ENCODE measurements at regions not wholly inside any gene's neighbourhood (a gene's known extent, or its start where the extent isn't known, plus 50 kb on each side); places are given as distances from the start of the nearest gene placed in this dataset.

DNA sequence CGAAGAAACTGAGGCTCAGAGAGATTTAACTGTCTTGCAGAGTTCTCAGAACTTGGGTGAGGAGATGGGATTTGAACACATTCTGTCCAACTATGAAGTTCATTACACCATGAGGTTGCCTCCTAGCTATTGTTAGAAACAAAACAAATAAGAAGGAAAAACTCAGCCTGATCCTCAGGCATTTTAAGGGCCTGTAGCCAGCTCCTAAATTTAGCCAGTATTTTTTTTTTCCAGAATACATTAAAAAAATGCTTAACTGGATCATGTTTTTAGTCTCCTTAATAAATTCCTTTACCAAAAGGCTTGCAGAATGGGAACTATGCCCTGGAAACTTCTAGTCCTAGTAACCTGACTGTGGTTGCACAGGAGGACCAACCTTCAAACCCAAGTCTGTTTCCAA lies 212.0 kb downstream of the CSNK2A3 start:
- DNase-seq, result no peak

- DNase-seq, result no peak
Measured at GRCh38 chr11:11140510-11140909, 212.5 kb downstream of the CSNK2A3 start.

DNA sequence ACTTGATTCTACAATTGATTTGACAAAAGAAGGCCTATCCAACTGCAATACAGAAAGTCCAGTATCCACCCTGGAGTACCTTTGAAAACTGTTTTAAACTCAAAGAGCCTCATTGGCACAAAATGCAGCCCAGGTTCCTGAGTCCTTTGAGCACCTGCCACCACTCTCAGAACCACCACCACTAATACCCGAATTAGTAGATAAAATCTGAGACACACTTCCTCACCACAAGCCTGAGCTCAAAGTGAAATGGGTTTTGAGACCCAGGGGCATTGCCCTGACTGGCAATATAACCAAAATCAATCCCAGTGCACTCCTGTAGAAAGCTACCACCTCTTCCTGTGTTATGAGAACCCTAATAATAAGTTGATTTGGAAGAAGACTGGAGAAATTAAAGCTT lies 215.7 kb downstream of the CSNK2A3 start:
- DNase-seq, result no peak

- no peak for DNase-seq
Measured at GRCh38 chr11:11135820-11136476, 217.1 kb downstream of the CSNK2A3 start.

- DNase-seq, result no peak
Measured at GRCh38 chr11:11129118-11129517, 223.9 kb downstream of the CSNK2A3 start.

- DNase-seq, result no peak
Measured at GRCh38 chr11:11125618-11126017, 227.4 kb downstream of the CSNK2A3 start.

DNA sequence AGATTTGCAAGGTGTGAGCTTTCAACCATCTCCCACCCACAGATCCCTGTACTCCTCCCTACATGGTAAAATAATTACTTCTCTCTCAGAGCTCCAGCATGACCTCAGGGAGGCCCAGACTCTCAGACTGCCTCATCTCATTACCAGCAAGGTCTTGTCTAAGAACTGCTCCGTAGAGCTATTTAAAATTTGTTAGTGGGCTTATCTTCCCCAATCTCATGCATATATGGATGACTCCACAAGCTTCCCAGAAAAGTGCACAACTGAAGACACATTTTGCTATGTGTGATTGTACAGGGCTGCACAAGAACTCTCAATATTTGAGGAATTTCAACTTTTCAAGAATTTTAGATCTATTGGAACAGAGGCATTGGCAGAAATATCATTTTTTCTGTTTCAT lies 230.3 kb downstream of the CSNK2A3 start:
- DNase-seq, result no peak

GRCh38 chr11:11119917-11120316 lies 233.1 kb downstream of the CSNK2A3 start:
- DNase-seq, result no peak

DNA sequence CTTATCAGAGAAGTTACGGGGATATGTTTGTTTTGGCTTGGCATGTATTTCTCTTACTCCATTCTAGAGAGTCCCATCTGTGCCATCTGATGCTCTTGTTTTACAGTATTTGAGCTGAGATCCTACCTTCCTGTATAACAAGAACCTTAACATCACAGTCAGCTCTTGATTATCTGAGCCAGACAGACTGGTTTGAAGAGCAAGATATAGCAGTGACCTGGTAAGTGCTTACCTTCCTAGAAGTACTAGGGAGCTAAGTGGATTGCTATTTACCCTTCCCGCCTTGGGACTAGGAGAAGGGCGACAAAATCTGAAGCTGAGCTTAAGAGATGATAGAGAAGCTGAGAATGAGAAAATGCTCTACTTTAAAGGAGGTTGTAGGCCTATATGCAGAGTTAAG lies 235.3 kb downstream of the CSNK2A3 start:
- no peak for DNase-seq

DNA sequence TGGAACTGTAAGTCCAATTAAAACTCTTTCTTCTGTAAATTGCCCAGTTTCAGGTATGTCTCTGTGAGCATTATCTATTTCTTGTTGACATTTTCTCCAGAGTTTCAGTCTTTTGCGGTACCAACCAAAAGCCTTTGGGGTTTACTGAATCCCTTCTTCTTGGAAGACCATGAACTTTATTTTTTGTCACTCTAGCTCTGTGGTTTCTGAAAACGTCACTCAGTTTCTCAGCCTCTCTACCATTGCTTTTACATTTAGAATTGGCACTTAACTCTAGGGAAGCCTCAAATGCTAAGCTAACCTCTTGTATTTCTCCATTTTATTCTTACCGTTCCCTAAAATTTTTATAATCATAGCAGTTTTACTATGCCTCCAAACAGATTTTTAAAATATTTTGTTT lies 237.6 kb downstream of the CSNK2A3 start:
- no peak for DNase-seq

GRCh38 chr11:11113626-11114025 lies 239.4 kb downstream of the CSNK2A3 start:
- no peak for DNase-seq

DNA sequence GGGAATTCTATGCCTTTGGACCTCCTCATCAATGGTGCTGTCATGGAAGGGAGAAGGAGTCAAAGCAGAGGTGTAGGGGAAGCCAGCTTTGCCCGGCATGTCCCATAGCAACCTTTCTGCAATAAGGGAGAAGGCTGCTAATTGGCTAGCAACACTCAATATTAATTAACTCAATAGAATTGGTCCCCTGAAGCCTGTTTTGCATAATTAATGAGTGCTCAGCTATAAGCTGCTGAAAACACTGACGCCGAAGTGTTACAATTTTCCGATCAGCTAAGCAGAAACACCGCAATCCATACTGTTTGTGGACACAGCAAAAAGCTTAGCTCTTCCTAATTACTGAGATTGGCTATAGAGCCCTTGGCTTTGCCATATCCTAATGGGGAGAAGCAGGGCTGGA lies 245.0 kb downstream of the CSNK2A3 start:
- no peak for DNase-seq

- DNase-seq, result no peak
Measured at GRCh38 chr11:11107076-11107723, 245.8 kb downstream of the CSNK2A3 start.

- no peak for DNase-seq
Measured at GRCh38 chr11:11105361-11105760, 247.5 kb upstream of the ZBED5 start.

- no peak for DNase-seq
Measured at GRCh38 chr11:11095831-11096723, 238.2 kb upstream of the ZBED5 start.

- no peak for DNase-seq
Measured at GRCh38 chr11:11090495-11090894, 232.6 kb upstream of the ZBED5 start.

GRCh38 chr11:11089805-11090204 lies 232.0 kb upstream of the ZBED5 start:
- no peak for DNase-seq

DNA sequence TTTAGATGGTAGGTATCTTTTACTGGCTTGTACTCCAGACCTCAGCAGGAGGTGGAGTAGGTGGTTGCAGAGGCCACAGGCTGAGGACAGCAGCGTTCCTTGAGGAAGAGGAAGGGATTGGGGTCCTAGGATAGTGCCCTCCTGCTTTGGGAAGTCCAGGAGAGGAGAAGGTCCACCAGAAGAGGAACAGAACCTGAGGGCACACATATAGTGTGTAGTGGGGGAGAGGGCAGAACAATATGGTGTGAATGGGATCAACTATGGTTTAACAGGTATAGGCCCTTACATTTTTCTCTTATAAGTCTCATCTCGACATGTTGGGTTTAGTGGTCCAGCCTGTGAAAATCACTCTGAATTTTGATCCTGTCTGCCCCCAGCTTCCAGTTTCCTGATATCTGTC lies 229.1 kb upstream of the ZBED5 start:
- DNase-seq, result no peak

GRCh38 chr11:11085580-11085979 lies 227.7 kb upstream of the ZBED5 start:
- no peak for DNase-seq

DNA sequence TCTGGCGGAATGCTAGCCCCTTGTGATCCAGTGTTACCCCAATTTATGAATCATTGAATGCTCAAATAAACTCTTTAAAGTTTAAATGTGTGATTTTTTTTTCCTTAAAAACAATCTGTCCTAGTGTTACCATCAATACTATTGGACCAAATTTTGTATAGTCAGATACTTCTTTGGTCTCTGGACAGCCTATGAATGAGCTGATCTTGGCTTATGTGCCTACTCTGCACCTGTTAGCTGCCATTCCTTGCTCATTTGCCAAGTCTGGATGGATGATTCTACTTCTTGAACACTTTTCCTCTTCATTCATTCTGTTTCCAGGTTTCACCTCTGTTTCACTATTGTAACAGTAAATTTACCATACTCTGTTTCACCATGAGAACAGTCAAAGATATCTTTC lies 226.5 kb upstream of the ZBED5 start:
- no peak for DNase-seq

DNA sequence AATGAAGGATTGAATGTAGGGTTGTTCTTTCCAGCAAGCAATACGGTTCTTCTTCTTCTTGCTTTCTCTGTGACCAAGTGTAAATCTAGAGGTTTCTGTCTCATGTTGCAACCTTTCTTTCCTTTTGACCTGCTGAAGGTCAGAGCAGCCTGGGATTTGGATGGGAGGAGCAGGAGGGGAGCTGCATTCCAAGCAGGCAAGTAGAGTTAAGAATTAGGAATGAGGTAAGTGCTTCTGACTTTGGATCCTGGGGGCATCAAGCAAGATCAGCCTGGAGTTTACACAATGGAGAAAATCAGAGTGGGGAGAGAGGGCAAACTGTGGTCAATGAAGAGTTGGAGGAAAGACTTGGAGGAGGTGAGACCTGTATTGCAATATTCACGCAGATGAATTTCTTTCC lies 225.6 kb upstream of the ZBED5 start:
- DNase-seq, result no peak

DNA sequence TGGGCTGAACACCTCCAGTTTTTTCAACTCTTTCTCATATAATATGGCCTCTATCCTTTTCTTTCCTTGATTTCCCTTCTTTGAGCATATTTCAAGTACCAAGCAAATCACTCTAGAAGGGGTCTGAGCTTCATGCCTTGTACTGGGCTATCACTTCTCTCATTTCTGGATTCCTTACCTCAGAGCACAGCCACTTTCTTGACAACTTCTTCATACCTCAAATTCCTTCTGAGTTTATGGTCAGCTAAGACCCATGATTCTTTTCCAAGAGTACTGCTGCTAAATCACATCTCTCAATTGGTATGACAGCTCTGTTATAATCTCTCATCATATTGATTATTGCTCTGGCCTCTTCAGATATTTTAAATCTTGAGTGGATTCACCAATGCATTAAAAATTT lies 224.8 kb upstream of the ZBED5 start:
- no peak for DNase-seq

GRCh38 chr11:11081776-11082175 lies 223.9 kb upstream of the ZBED5 start:
- DNase-seq, result no peak
